Activated CD4-positive, CD25-positive, alpha-beta regulatory T cell treated with anti-CD3 and anti-CD28 coated beads, Interleukin-2, amount 50 U/mL, for 72 hours (primary cell): ENCODE measurements at regions not wholly inside any gene's neighbourhood (a gene's known extent, or its start where the extent isn't known, plus 50 kb on each side); places are given as distances from the start of the nearest gene placed in this dataset.

Experiments
- DNase-seq: peaks from one replicate; pipeline ENCODE4 v3.0.0; 2021

DNA sequence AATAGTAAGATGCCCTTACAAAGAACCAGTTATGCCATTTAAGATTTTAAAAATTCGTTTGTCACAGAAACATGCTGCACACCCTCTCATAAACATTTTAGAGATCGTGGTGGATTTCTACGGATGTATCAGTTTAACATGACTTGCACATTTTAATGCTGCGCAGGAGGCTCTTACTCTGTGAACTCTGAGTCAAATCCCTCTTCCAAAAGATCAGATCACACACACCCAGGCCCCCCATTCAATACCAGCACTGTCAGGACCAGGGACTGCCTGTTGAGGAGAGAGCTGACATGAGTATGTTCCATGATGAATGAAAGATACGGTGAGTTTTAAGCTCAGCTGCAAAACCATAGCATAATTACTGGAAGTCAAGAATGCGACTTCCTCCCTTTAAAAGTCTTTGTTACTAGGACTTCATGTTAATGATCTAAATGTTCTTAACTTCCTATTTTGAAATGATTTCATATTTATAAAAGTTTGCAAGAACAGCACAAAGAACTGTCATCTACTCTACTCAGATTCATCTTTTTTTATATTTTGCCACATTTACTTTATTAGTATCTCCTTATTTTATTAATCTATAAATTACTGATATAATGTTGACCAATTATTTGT is 500.2 kb downstream of the GLRX3 start:
- DNase-seq, result no peak

DNA sequence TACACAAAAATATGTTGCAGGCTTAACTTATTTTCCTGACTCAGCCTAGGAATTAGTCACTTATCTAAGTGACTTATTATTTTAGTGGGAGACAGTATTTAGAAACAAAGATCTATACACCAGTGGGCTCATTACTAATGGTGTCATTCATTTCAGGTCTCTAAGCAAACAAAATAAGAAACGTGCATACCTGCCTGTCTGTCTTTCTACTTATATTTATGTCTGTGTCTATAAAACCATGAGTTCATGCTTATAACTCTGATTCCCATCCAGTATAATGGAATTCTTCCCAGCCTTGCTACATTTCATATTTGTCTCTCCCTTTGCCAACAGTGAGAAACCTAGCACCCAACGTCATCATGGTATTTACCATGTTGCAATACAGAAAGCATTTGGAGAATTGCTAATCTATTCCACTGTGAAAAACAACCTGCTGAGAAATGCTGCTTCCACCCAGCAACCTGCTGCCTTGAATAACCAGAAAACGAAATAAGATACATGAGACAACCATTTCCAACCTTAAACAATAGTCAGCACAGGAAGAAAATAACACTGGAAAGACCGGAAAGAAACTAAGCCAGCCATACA is 501.0 kb downstream of the GLRX3 start:
- DNase-seq, result no peak

DNA sequence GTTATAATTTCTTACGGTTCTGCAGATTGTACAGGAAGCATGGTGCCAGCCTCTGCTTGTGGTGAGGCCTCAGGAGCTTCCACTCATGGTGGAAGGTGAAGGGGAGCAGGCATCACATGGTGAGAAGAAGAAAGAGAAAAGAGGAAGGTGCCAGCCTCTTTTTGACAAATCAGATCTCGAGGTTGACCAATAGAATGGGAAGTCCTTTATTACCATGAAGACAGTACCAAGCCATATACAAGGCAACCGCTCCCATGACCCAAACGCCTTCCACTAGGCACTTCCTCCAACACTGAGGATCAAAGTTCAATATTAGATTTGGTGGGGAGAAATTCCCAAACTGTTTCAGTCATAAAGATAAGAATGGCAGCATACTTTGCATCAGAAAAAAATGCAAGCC is 502.8 kb downstream of the GLRX3 start:
- DNase-seq, result no peak

GRCh38 chr10:130642926-130643325 is 506.7 kb downstream of the GLRX3 start:
- DNase-seq, result no peak

DNA sequence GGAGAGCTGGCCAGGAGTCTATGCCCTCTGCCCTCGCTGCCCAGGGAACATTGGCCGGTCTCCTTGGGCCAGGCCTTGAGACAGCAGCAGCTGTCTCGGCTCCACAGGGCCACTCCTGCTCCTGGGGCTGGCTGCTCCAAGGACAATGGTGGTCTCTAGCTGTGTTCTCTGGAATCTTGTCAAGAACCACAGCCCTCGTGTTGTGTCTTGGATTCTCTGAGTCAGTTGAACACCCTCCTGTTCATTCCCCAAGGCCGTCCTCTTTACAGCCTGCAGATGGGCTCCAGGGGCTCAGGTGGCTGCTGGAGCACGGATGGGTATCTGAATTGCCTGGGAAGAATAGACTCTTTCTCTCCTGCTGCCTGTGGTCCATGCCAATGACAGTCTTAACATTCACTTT is 511.1 kb downstream of the GLRX3 start:
- no peak for DNase-seq

DNA sequence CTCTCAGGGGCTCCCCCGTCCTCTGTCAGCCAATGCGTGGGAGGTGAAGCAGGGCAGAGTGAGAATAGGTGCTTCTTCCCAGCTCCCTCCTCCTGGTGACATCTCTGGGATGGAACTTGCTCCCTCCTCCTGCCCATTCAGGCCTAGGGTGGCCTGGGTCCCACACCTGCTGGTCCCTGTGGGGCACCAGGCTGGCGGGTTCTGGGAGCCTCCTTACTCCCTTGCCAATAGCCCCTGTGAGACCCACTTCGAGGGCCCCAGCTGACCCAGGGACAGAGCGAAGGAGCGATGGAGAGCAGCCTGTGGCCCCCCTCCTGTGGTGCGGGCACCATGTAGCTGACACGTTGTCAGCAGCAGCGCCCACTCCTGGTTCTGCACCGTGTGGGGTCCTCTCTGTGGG is 512.6 kb downstream of the GLRX3 start:
- DNase-seq, result no peak

- no peak for DNase-seq
Observed at GRCh38 chr10:130652544-130652943, 516.4 kb downstream of the GLRX3 start.

GRCh38 chr10:130652964-130653578 is 516.9 kb downstream of the GLRX3 start:
- DNase-seq, result no peak

DNA sequence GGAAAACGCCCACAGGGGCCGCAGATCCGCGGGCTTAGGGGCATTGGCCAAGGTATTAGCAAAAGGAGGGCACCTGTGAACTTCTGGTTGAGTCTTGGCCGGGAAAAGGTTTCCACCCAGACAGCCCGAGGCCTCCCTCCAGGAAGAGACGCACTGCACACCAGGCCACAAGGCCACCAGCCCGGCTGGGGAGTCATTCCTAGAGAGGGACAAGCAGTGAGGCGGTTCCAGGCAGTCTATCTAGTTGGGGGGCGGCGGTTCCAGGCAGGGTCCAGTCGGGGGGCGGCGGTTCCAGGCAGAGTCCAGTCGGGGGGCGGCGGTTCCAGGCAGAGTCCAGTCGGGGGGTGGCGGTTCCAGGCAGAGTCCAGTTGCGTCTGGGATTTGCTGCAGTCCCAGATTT is 518.5 kb downstream of the GLRX3 start:
- no peak for DNase-seq

DNA sequence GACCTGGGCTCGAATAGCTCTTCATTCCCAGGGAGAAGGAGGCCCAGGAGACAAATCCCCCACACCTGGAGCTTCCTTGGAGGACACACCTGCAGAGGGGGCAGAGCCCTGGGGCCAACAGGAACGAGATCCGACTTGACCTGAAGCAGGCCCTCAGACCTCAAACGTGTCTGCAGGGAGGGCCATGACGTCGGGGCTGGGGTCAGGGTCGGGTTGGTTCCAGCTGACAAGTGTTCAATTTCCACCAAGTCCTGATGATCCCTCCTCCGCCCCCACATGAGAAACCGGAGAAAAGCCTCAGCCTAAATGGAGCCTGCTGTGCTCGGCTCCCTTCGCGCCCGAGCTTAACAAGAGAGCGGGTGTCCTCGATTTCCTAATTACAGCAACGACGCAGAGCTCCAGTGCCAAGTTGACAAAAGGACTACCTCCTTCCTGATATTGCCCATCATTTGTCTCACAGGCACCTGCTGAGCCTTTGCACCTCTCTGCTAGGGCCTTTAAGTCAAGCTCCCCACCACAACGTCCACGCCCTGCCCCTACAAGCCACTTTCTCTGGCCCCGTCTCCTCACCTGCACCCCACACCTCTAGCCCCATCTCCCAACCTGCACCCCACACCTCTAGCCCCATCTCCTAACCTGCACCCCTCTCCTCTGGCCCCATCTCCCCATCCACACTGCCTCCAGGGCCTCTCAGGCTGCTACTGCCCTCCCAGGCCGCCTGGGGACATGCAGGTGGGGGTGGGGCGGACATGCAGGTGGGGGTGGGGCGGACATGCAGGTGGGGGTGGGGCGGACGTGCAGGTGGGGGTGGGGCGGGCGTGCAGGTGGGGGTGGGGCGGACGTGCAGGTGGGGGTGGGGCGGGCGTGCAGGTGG is 519.4 kb downstream of the GLRX3 start:
- no peak for DNase-seq

DNA sequence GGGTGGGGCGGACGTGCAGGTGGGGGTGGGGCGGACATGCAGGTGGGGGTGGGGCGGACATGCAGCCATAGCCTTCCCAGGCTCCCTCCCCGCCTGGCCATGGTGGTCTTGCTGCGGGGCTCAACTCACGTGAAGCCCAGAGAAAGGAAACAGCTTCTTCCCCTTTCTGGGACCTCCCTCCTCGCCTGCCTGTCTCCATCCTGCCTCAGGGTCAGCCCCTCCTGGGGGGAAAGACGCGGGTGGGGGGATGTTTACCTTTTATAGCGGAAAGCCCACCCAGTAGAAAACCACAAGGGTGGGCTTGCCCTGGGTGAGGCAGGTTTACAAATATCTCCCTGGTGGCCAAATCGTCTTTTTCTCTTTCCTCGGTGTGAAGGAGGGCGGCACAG is 520.0 kb downstream of the GLRX3 start:
- no peak for DNase-seq

DNA sequence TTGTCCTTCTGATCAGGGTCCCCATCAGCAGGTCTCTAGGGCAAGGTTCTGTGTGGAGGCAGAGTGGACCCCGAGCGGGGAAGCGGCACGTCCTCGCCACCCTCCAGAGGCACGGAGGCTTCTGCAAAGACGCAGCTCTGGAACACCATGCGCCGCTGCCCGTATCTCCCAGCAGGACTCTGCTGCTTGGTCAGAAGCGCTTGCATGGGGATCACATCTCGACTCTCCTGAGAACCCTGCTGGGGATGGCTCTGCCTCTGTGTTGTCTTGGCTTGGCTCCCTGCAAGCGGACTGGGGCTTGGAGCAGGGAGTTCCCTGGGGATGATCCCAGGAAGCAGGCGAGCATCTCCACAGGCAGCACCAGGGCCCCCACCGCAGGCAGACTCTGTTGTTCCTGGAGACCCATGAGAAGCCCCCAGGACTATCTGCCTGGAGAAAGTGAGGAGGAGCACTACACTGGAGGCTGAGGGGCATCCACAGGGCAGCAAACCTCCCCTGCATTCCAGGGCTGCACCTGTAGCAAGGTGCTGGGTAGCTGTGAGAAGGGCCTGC is 520.5 kb downstream of the GLRX3 start:
- DNase-seq, result no peak

- no peak for DNase-seq
Observed at GRCh38 chr10:130658687-130659290, 522.6 kb downstream of the GLRX3 start.

DNA sequence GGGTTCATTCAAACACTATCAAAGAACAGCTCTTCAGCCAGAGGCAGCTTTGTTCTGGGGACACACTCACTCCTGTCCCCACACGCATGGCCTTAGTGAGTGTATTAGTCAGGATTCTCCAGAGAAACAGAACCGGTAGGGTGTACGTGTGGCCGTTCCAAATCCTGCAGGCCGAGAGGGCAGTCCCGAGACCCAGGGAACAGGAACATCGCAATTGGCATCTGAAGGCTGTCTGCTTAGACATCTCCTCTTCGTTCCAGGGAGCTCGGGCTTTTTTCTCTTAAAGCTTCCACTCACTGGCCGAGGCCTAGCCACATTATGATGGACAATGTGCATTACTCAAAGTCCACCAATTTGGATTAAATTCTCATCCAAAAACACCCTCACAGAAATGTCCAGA is 523.3 kb downstream of the GLRX3 start:
- DNase-seq, result no peak

DNA sequence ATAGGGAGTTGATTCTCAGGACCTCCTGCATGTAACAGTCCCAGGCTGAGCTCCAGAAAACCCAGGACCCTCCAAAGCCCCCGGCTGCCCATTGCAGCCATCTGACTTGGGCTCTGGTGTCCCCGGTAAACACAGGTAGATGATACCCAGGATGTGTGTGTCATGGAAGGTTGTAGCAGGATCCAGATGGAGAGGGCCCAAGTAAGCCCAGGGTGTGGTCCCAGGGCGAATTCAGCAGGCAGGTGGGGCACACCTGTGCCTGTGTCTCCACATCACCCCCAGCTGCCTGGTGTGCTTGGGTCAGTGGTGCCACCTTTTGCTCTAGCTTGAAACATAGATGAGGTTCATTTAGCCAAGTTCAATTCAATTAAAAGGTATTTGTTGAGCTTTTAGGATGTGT is 524.1 kb downstream of the GLRX3 start:
- DNase-seq, result no peak

- no peak for DNase-seq
Observed at GRCh38 chr10:130661419-130661818, 525.2 kb downstream of the GLRX3 start.

GRCh38 chr10:130662775-130663174 is 526.6 kb downstream of the GLRX3 start:
- no peak for DNase-seq

DNA sequence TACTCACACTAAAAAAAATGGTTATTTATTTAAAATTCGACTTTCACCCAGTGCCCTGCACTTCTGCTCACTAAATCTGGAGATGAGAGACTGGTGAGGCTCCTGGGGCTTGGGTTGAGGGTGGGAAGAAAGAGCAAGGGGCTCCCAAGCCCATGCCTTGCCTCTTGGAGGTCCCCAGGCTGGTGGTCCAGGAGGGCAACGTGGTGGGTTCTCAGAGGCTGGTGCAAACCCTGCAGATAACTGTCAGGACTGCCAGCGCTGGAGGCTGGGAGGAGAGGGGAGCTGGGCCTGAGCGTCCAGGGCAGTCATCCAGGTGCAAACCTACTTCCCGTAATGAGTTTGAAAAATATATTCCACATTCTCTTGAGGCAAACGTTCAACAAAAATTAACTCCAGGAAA is 528.3 kb downstream of the GLRX3 start:
- DNase-seq, result no peak

DNA sequence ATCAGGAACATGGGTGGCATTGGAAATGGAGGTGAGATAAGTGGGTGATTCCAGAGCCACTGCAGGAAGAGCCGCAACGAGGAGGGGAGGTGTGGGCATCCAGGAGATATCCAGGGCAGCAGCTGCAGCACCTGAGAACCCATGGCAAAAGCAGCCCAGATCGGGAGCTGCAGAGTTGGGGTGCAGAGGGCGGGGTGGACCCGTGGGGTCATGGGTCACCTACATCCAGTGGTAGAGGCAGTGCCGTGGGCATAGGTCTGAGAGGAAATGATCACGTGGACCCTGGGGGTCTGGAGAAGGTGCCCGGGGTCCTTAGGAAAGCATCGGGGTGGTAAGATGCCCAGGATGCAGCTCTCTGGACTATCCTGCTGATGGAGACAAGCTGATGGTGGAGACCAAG is 530.0 kb downstream of the GLRX3 start:
- DNase-seq, result no peak

DNA sequence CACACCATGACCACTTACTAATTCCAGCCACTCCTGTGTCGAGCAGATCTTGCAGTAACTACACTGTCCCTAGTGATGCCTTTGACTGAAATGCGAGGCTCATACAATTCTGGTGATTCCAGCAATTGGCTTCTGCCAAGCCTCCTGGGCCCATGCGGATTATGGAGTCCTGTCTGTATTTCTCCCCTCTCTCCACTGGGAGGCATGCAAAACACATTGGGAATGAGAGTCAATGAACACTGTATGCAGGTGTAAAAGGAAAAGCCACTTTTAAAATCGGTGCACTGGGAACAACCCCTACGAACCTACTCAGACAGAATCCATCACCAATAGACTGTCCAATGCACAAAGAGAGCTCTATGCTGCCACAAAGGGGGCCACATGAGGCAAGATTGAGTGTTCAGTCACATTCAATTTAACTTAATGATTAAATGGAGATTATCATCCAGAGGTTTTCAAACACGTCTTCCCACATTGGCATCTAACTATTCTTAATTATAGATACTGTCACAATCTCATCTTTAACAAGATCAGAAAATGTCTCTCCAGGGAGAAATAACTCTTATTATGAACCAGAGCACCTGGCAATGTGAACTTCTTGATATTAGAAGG is 550.6 kb downstream of the GLRX3 start:
- DNase-seq, result no peak

GRCh38 chr10:130687566-130687965 is 551.4 kb downstream of the GLRX3 start:
- no peak for DNase-seq

GRCh38 chr10:130689743-130690626 is 553.8 kb downstream of the GLRX3 start:
- DNase-seq, result no peak
